ENCODE measurements at regions not wholly inside any gene's neighbourhood (a gene's known extent, or its start where the extent isn't known, plus 50 kb on each side); places are given as distances from the start of the nearest gene placed in this dataset.

GRCh38 chr5:20368571-20369517 lies 380.8 kb upstream of the CDH18 start:
- no peak for TF ChIP-seq SUZ12 (IDR thresholded peaks at IDR 0.05)
- no peak for TF ChIP-seq FOXK2 (IDR thresholded peaks at IDR 0.05)
- no peak for TF ChIP-seq ELF4 (IDR thresholded peaks at IDR 0.05)
- TF ChIP-seq TARDBP (IDR thresholded peaks at IDR 0.05) = no peak
- TF ChIP-seq FOXM1 (IDR thresholded peaks at IDR 0.05; ENCODE audit: borderline replicate concordance) = no peak
- TF ChIP-seq LEF1 (IDR thresholded peaks at IDR 0.05; ENCODE audit: borderline replicate concordance) = no peak
- TF ChIP-seq FOXA1 (IDR thresholded peaks at IDR 0.05) = no peak
- TF ChIP-seq ZNF384 (IDR thresholded peaks at IDR 0.05) = no peak
- no peak for TF ChIP-seq SP1 (IDR thresholded peaks at IDR 0.05)
- no peak for TF ChIP-seq HDGF (IDR thresholded peaks at IDR 0.05; ENCODE audit: borderline replicate concordance)
- TF ChIP-seq CTBP1 (IDR thresholded peaks at IDR 0.05; ENCODE audit: borderline replicate concordance) = no peak
- TF ChIP-seq PKNOX1 (IDR thresholded peaks at IDR 0.05) = no peak
- TF ChIP-seq L3MBTL2 (conservative IDR thresholded peaks at IDR 0.05) = no peak
- TF ChIP-seq BHLHE40 (IDR thresholded peaks at IDR 0.05; ENCODE audit: borderline replicate concordance) = no peak
